GM12872 (cell line): ENCODE measurements at regions not wholly inside any gene's neighbourhood (a gene's known extent, or its start where the extent isn't known, plus 50 kb on each side); places are given as distances from the start of the nearest gene placed in this dataset.

Experiments
- CTCF ChIP-seq: IDR thresholded peaks from 3 replicates; pipeline ENCODE4 v1.5.1; 2011; ENCODE audit warnings: low read depth, mild to moderate bottlenecking, low read length, moderate library complexity; ENCODE audit not compliant: insufficient read depth

- no peak for TF ChIP-seq CTCF
Observed at GRCh38 chr7:53428045-53428444, 392.6 kb downstream of the POM121L12 start.

GRCh38 chr7:53431901-53432300 lies 396.5 kb downstream of the POM121L12 start:
- no peak for TF ChIP-seq CTCF

- TF ChIP-seq CTCF, result no peak
Observed at GRCh38 chr7:53437336-53437735, 401.9 kb downstream of the POM121L12 start.

- TF ChIP-seq CTCF, result no peak
Observed at GRCh38 chr7:53446170-53446569, 410.7 kb downstream of the POM121L12 start.

- TF ChIP-seq CTCF, result no peak
Observed at GRCh38 chr7:53458636-53459035, 423.2 kb downstream of the POM121L12 start.

GRCh38 chr7:53466371-53466770 lies 430.9 kb downstream of the POM121L12 start:
- TF ChIP-seq CTCF, result no peak

GRCh38 chr7:53470336-53470970 lies 435.0 kb downstream of the POM121L12 start:
- no peak for TF ChIP-seq CTCF
